GM21529 (cell line): ENCODE measurements at regions not wholly inside any gene's neighbourhood (a gene's known extent, or its start where the extent isn't known, plus 50 kb on each side); places are given as distances from the start of the nearest gene placed in this dataset.
"Not testable (repeated sequence)": the region's sequence is repeated elsewhere in the genome, so short reads cannot be mapped to it uniquely, and the experiment has no call there.

Source experiments
- ATAC-seq: cut with Tn5 transposase; IDR thresholded peaks from one replicate; pipeline ENCODE4 v1.9.1; 2021; ENCODE audit not compliant: unreplicated experiment

DNA sequence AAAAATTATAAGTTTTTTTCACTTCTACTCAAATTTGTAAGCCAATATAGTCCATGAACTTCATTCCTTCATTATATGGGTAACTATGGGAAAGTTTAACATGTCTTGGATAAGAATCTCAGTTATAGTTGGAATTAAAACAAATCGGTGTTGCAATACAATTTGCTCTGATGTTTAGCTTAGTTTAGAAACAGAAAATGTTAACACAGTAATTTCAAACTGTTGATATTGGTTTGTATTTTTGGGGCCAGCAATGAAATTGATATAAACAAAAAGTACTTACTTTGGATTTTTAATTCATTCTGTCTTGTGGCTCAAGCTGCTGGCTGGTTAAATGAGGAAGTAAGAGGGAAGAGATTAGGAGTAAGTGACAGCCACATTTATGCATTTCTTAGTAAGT, 368.5 kb upstream of the NT5C1B start:
- ATAC-seq, result no peak

DNA sequence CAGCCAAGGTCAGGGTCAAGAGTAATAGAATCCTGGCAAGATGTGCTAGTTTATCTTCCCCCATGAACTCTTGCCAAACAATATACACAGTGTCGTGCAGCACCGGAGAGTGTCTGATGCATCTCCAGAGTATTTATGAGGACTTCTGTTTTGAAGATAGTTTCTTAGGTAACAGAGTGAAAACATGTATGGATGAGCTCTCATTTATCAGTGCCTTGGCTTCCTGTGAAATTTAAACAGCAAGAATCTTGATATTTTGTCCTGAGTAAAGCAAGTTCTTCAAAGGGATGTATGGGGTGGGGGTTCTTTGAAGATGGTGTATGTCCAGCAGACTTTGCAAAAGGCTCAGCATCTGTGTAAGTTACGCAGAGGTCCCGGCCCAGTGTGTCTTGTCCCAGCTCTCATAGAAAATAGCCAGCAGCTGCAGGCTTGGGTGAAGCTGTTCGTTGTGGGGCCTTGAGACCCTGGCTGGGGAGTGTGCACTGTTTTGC, 361.0 kb upstream of the NT5C1B start:
- ATAC-seq, result no peak

DNA sequence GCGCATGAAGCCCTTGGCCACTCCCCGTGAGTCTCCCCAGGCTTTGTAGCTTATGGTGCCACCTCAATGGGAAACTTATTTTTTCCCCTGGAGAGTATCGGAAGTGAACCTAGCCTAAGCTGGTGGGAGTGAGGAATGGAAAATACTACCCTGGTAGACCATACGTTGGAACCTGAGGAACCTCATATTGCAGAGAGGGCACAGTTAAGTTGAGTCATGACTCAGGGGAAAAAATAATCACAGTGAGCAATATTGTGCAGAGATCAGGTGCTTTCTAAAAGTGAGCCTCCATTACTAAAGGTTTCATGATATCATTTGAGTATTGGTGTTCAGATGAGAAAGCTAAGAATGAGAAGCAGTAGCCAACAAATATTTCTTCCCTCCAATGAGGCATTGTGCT, 360.5 kb upstream of the NT5C1B start:
- ATAC-seq, result no peak

DNA sequence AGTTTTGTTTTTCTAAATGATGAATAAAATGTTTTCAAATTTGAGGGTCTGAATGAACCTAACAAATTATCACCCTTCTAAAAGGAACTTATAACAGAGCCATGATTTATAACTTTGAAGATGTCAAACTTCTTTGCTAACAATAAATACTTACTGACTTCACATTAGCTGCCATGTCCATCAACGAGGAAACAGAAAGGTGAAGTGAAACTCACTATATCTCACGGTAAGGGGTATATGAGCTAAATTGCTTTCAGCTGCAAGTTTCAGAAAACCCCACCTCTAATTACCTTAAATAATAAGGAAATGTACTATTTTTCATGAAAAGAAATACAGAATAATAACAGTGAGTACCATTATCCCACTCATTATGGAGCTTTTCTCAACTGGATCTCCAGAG, 350.8 kb upstream of the NT5C1B start:
- peak; percentile 91 for ATAC-seq

DNA sequence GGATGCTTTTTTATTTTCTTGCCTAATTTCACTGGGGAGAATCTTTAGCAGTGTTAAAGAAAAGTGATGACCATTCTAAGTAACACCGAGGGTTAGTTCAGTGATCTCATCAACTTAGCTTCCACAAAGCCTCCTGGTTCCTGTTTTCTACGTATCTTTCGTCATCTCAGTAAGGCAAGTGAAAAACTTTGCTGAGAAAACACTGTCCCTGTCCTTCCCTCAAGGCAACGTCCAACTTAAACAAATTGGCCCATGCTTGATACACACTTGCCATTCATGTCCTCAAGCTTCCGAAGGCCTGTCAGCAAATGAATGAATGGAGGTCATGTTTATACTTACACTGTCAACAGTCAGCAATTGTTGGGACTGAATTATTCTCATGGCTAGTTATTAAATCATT, 350.4 kb upstream of the NT5C1B start:
- ATAC-seq, result not testable (repeated sequence)

DNA sequence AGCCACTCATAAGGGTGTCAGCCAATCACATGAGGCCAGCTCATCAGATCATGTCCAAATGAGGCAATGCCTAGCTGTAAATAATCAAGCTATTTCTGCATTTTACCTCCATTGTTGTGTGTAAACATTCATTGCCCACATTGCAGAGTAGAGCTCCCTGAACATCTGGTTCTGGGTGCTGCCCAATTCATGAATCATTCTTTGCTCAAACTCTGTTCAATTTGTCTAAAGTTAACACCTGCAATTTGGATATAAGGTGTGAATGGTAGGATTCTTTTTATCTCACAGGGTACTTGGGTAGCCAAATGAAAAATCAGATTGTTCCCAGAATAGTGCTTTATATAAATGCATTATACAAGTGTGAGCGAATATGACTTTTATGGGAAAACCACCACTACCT, 345.5 kb upstream of the NT5C1B start:
- ATAC-seq, result no peak

DNA sequence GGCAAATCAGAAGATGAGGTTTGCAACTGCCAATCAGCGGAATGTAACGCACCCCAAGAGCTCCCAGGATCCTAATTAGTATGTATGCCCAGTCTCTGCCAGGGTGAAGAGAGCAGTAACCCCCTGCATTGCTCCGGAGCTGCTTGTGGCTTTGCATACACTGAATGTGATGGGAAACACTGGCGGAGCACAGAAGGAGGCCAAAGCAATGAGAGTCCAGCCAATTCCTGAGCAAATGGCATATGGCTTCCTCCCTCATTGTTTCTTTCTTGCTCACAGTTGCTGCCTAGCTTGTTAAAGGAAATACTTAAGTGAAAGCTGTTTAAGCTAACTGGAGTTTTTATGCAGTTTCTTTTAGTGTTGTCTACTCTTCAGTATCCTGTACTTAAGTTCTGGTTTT, 343.5 kb upstream of the NT5C1B start:
- no peak for ATAC-seq

DNA sequence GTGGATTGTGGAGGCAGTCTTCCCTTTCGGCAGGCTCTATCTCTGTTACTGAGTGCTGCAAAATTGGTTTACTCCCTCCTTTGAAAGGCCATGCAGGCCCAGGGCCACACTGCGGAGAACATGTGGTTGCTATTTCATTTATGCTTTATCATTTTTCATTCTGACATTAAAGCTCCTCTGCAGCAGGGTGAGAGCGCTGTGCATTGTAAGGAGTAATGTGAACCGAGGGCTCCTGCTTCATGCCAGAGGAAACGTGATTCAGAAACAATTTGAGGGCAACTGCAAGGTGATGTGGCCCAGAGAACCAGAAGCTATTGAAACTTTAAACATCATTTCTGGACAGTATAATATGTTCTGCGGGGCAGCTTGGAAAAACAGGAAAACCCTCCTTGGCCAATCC, 341.6 kb upstream of the NT5C1B start:
- ATAC-seq, result no peak

DNA sequence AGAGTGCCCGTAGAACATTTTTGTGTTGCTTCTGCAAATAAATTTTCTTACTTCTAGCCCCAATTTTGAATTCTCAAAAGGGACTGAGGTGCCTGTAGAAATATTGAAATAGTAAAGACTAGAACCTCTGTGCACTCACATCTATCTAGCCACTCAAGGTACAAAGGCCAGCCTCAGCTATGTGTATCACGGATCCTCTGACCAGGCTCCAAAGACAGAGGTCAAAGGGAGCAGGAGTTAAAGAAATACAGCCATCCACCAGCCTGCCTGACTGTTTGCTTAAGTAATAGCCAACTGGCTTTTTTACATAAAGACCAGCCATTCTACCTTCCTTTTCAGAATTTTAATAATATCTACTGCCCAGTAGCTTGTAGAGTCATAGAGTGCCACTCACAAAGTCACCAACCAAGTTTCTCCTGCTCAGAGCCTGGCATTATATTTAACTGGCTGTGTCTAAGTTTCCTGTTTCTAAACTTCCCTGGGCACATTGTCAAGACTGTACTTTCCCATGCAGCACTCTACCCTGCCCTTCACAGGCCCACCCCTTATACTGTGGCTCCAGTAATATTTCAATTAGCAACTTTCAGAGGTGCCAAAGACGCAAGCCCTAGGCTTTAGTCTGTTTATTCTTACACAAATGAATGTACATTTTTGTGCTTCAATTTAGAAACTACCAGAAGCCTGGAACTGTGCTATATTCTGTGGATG, 338.3 kb upstream of the NT5C1B start:
- ATAC-seq, result no peak

DNA sequence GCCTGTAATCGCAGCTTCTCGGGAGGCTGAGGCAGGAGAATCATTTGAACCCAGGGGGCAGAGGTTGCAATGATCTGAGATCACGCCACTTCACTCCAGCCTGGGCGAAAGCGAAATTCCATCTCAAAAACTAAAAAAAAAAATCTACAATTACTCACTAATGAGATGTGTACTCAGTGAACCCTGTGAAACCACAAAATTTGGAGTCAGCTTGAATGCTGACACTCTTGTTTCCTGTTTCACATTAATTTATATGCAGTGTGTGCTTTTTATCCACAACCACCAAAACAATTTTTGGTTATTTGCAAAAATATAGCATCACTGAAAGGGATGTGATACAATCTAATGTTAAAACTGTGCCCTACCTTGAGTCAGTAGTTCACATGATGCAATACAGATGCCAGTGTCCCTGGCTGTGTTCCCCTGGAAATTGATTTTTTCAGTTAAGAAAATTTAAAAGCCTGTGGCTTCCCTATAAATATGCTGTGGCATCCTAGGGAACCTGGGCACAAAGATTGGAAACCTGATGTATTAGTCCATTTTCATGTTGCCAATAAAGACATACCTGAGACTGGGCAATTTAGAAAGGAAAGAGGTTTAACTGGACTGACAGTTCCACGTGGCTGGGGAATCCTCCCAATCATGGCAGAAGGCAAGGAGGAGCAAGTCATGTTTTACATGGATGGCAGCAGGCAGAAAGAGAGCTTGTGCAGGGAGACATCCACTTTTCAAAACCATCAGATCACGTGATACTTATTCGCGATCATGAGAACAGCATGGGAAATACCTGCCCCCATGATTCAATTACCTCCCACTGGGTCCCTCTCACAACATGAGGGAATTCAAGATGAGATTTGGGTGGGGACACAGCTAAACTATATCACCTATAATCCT, 337.5 kb upstream of the NT5C1B start:
- ATAC-seq, result no peak

DNA sequence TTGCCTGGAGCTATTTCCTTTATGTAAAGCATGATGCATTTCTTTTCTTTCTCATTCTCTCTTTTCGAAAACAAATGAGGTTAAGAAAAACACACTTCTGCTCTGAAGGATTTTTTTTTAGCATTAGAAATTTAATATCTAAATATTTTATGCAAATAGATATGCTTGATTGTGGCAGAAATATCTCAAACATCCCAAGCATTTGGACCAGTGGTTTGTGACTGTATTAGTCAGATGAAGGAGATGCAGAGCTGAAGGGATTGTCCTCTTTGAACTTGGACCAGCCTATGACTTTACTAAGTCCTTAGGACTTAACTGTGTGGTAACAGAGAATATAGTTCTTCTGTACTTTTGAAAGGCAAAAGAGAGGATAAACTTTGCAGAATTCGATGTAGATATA, 335.9 kb upstream of the NT5C1B start:
- no peak for ATAC-seq

DNA sequence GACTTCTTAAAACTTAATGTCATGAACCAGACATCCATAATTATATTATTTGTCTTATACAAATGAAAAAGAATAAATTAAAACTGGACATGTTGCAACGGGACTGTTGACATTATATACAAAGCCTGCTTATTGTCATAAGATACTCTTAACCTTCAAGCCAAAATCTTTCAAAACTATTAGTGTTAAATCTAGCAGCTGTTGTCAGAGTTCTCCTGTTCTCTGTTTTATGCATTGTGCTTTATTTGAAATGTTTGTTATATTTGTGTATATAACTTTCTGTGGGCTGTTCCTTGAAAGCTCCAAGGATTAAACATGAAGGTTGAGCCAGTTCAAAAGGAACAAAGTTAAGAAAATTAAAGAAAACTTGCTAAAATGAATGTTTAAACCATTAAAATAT, 335.5 kb upstream of the NT5C1B start:
- no peak for ATAC-seq

DNA sequence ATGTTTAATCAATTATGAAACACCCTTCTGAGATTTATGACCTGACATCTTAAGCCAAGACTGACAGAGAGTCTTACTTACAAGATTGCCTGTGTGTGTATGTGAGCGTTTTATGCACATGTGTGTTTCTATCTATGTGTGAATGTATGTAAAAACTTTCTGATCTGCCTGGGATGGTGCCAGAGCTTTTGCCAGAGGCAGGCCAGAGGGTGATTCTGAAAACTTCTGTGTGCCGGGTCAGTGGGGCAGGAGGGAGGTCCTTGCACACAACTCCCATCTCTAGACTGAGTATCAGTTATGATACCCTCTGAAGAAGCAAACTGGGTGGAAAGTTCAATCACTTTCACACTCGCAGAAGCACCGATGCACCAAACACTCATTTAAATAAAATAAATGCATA, 335.0 kb upstream of the NT5C1B start:
- no peak for ATAC-seq

DNA sequence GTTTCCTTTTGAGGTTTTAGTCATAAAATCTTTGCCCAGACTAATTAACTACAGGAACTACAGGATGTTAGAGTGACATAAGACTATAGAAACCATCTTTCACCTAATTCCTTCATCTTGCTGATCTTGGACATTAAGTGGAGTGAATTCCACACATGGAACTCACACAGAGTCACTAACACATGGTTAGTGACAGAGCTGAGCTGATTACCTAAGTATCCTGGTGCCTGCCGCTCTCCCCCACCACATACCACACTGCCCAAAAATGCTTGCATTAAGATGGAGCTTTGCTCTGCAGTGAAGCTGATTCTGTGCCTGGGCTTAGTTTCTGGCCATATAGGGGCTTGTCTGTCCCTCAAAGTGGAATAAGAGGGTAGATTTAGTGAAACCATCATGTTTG, 332.9 kb upstream of the NT5C1B start:
- ATAC-seq, result no peak

DNA sequence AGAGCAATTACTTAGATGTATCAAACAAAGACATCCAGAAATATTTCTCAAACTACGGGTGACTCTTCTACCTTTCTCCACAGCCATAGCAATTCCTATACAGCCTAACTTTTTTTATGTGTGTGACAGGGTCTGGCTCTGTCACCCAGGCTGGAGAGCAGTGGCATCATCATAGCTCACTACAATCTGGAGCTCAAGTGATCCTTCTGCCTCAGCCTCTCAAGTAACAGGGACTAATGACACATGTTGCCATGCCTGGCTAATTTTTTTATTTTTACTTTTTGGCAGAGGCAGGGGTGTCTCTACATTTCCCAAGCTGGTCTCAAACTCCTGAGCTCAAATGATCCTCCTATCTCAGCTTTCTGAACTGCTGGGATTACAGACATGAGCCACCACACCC, 328.9 kb upstream of the NT5C1B start:
- no peak for ATAC-seq

DNA sequence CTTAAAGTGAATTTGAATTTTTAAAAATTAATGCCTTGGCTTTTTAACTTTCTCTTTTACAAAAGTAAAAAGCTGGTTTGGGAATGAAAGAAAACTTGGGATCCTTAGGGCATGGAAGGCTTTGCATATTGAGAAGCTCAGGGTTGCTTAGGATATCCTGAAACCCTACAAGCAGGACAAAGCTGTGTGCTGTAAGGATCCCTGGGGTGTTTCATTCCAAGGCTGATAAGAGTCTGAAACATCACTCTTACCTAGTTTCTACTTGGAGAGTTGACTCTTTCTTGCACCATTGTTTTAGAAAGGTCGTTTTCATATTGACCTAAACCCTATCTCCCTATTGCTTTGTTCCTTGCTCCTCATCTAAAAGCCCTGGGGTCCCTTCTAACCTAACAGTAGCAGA, 325.9 kb upstream of the NT5C1B start:
- no peak for ATAC-seq

DNA sequence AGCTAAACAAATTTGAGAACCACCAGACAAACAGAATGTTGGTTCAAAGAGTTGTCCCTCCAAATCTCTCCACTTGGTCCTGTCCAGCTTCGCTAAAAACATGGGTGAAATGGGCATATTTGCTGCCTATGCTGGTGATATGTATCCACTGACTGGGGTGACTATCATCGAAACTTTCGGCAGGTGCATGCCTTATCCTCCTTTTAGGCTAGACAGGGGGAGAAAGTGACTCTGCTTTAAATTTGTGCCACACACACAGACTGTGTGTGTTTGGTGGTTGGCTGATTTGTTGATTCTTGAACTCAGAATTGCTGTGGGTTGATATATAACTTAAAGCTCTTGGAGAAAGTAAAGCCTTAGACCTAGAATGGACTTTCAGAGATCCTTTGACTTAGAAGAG, 324.1 kb upstream of the NT5C1B start:
- no peak for ATAC-seq

DNA sequence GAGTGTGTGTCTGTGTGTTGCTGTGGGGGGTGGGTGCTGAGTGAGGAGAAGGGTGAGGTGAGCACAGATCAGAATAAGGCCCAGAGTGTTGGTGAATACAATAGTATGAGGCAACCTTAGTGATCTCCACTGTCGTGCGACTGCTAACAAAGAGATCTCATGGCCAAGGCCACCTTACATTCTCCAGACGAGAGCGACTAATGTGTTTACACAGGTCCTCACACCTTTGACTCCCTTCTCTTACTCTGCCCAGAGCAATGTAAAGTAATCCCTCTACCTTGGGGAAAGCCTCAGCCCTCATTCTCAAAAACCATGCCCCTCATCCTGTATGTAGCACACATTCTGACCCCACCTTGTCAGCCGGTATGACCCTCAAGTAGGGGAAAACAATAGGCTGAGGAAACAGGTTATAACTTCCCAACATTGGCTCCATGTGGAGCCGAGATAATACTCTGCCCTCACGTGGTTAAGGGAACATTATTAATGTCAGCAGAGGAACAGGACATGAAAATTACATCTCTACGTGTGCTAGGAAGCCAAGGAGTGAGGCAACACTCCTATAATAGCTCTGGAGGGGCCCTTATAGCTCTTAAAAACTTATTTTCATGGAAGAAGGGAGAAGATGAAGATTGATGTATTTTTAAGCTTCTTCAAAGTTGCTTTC, 323.0 kb upstream of the NT5C1B start:
- ATAC-seq, result no peak

DNA sequence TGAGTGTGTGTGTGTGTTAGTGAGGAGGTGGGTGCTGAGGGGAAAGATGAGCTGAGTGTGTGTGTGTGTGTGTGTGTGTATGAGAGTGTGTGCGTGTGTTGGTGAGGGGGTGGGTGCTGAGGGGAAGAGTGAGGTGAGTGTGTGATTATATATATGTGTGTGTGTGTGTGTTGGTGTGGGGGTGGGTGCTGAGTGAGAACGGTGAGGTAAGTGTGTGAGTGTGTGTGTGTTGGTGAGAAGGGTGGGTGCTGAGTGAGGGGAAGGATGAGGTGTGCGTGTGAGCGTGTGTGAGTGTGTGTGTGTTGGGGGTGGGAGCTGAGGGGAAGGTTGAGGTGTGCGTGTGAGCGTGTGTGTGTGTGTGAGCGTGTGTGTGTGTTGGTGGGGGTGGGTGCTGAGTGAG, 322.0 kb upstream of the NT5C1B start:
- no peak for ATAC-seq

DNA sequence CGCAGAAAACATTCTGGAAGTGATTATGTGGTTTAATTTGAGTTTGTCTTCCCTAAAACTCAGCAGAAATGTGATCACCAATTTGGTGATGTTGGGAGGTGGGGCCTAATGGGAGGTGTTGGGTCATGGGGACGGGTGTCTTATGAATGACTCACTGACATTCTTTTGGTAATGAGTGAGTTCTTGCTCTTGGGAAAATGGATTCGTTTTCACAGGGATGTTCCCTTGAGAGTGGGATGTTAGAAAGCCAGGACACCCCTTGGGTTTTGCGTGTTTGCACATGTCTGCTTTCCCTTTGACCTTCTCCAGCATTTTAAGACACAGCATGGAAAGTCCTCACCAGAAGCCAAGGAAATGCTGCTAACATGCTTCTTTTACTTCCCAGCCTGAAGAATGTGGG, 321.5 kb upstream of the NT5C1B start:
- no peak for ATAC-seq

DNA sequence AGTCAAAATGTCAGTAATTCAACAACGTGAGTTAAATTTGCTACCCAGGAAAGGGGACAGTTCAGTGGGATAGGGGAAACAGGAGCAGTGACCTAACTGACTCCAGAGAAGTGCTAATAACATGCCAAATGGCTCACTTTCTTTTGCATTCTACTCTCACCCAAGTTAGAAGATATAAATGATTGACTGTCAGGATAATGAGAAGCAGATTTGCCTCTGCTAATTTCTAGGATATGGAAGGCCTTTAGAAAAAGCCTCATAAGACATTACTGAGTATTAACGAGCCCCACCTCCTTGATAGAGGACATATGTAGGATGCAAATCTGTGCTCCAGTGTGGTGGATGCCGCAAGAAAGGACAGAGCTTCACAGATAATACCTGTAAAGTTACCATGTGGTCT, 318.6 kb upstream of the NT5C1B start:
- ATAC-seq, result no peak

DNA sequence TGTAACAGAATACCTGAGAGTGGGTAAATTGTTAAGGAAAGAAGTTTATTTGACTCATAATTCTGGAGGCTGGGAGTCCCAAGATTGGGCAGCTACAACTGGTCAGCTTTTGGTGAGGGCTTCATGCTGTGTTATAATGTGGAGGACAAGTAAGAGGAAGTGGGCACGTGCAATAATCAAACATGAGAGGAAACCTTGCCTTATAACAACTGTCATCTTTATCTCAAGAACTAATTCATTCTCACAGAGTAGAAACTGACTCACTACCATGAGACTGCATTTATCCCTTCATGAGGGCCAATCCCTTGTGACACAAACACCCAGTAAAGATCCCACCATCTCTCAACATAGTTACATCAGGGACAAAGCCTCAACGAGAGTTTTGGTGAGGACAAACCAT, 318.1 kb upstream of the NT5C1B start:
- ATAC-seq, result no peak
